Islet precursor cell (in vitro differentiated cells): ENCODE measurements at regions not wholly inside any gene's neighbourhood (a gene's known extent, or its start where the extent isn't known, plus 50 kb on each side); places are given as distances from the start of the nearest gene placed in this dataset.
"Not testable (repeated sequence)": the region's sequence is repeated elsewhere in the genome, so short reads cannot be mapped to it uniquely, and the experiment has no call there.

Experiments used
- DNase-seq: peaks from one replicate; pipeline ENCODE4 v3.0.0-alpha.2; 2018

DNA sequence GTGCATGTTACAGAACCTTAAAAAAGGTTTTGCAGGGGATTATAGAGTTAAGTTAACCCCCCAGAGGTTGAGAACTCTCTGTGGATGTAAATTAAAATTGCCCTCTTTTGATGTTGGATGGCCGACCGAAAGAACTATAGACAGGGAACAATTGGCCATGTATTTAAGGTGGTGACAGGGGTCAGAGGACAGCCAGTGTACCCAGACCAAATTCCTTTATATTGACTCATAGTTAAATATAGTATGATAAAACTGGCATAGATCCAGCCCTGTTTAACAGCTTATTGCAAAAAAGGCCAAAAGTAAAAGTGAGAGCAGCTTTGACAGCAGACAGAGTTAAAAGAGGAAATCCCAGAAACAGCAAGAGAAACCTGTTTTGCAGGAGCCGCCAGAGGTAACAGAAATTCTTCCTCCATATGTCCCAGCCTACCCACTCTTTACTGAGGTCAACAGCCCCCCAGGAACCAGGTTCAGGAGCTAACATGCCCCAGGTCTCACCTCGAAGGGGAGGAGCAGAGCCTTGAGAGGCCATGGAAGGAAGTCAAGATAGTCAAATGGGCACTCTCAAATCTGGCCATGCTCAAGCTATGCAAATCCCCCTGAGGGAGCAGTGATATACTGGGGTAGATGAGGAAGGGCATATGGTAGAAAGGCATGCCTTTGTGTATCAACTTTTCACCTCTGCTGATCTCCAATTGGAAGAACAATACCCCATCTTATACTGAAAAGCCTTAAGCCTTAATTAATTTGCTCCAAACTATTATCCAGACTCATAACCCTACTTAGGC is 156.4 kb upstream of the COX7C start:
- DNase-seq, result no peak

DNA sequence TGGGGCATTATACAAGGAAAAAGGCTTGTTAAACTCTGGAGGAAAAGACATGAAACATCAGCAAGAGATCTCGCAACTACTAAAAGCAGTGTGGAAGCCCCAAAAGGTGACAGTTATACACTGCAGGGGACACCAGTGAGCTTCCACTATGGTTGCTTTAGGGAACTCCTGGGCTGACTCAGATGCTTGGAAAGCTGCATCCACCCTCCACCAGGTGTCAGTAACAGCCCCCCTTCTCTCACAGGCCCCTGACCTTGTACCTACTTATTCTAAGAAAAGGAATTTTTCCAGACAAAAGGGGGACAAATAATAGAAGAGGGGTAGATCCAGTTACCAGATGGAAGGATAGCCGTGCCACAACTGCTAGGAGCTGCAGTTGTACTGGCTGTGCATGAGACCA is 154.4 kb upstream of the COX7C start:
- no peak for DNase-seq

DNA sequence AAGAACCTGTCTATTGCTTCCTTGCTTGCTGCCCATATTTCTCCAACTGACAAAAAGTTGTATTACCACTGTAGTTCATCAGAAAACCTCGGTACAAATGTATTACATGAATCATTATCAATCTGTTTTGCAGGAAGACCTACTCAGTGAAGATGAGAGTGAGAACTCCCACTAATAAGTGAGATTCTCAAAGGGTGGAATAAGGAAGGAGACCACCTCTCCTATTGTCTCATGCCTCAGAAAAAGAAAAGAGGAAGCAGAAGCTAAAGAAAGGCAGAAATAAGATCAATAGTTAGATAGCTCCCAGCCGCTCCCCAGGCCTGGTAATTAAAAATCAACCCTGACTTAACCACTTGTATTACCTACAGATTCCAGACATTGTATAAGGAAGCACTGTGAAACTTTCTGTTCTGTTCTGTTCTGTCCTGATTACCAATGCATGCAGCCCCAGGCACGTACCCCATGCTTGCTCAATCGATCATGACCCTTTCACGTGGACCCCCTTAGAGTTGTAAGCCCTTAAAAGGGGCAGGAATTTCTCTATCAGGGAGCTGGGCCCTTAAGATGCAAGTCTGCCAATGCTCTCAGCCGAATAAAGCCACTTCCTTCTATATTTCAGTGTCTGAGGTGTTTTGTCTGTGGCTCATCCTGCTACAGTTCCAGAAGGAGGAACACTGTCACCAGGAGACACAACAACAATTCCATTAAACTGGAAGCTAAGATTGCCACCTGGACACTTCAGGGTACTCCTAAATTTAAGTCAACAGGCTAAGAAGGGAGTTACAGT is 152.5 kb upstream of the COX7C start:
- no peak for DNase-seq

DNA sequence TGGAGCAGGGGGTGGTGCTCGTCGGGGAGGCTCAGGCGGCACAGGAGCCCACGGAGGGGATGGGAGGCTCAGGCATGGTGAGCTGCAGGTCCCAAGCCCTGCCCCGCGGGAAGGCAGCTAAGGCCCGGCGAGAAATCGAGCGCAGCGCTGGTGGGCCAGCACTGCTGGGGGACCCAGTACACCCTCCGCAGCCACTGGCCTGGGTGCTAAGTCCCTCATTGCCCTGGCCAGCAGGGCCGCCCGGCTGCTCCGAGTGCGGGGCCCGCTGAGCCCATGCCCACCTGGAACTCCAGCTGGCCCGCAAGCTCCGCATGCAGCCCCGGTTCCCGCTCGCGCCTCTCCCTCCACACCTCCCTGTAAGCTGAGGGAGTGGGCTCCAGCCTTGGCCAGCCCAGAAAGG is 151.0 kb upstream of the COX7C start:
- not testable (repeated sequence) for DNase-seq

DNA sequence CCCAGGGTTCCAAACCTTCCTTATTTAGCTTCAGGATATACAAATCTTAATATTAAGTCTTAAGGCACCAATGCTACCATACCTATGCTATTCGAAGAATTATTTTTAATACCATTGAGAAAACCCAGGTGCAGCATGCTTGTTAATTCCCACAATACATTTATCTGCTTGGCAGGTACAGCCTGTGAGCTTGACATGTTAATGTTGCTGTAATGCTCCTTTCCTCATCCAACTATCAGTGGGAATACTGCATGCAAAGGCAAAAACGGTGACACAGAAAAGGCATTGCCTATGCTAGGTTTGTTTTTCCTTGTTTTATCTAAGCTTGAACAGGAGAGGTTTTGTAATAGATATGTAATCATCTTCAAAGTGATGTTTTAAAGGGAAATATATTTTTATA is 135.7 kb upstream of the COX7C start:
- no peak for DNase-seq

DNA sequence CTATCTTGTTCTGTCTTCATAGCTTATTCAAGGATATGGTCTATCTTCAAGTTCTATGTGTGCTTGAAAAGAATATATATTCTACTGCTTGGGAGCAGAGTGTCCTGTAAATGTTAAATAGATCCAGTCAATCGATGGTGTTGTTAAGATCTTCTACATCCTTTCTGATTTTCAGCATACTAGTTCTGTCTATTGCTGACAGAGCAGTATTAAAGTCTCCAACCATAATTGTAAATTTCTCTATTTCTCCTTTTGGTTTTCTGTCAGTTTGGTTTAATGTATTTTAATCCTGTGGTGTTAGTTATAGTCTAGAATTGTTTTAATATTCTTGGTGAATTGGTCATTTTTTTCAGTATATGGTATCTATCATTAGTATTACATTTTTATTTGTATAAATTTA is 124.0 kb upstream of the COX7C start:
- no peak for DNase-seq

DNA sequence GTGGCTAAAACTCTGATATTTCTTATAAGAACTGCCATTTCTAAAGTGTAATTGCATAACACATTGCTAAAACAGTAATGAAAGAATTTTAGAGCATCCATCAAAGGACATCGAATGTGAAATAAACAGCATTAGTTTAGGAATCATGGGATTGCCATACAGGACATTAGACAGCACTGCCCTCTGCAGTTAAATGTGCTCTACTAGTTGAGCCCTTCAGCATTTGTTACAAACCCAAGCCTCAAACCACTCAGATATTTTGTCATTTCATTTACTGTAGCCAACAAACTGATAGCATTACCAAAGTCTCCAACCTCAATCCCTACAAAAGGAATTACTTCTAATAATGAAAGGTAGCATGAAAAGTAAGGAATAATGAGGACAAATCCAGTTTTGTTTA is 116.8 kb upstream of the COX7C start:
- no peak for DNase-seq

DNA sequence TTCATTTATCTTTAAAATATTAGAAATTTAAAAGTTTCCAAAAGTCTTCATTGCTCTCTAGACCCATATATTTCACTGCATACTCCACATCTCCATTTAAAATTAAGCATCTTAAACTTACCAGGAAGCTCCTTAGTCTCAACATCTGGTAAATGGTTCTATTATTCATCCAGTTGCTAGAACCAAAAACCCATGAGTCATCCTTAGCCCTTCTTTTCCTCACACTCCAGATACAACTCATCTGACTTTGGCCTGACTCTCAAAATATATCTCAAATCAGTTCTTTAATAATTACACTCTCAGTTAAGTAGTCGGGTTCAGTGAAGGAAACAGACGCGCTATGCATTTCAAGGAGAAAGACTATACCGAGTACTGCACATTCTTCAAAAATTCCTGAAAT is 110.2 kb upstream of the COX7C start:
- DNase-seq, result no peak

DNA sequence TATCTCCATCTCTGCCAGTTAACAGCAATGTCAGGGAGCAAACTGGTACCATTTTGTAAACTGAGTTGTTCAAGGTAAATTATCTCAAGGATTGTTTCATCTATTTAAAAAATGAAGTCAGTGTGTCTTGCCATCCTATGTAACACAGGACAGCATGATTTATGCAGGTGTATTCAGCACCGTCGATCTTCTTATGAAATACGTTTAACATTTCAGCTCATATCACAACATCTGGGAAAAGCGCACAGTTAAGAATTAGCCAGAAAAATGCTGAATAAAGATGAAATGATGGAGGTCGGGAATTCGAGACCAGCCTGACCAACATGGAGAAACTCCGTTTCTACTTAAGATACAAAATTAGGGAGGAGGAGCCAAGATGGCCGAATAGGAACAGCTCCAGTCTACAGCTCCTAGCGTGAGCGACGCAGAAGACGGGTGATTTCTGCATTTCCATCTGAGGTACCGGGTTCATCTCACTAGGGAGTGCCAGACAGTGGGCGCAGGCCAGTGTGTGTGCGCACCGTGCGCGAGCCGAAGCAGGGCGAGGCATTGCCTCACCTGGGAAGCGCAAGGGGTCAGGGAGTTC is 107.3 kb upstream of the COX7C start:
- DNase-seq, result not testable (repeated sequence)

DNA sequence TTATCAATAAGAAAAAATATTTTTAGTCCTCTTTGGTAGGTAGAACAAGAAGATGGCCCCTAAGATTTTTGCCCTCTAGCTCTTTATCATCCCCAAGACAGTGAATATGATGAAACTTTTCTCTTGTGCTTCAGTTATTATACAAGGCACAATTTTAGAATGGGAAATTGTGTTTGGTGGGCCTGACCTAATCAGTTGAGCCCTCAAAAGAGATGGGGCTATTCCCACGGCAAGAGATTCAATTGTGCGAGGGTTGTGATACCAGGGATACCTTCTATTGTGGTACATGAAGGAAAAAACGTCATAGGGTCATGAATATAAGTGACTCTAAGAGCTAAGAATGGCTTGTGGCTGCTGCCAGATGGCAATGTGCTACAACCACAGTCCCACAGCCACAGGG is 94.0 kb upstream of the COX7C start:
- no peak for DNase-seq

DNA sequence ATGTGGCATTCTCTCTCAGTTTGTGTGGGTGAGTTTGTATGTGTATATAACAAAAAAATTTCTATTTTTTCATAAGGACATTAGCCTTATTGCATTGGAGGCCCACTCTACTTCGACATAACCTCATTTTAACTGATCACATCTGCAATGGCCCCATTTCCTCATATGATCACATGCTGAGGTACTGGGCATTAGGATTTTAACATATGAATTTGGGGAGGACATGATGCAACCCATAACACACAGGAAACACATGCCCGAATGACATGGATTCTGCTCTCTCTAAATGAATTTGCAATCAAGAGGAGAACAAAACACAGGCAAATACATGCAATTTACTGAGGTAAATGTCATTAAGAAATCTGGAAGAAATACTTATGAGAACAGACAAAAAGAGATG is 92.1 kb upstream of the COX7C start:
- no peak for DNase-seq

DNA sequence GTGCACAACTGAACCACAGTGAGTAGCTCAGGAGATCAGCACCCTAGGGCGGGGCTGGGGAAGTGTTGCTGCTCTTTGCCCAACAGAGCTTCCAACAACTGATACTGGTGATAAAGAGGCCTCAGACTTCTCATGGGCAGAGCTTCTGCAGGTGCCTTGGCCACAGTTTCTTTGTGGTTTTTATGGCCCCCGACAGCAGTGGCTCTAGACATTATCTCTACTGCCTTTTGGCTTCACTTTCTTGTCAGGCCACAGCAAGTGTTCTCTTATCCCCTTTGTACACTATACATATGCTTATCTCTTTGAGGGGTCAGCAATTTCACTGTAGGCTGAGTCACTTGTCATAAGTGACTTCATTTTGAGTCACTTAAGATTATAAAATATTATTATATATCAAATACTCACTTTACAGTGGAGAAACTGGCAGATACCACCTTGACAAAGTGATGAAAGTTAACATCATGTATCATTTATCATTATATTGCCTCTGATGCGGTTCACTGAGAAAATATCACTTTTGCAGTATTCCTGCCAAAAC is 90.9 kb upstream of the COX7C start:
- no peak for DNase-seq

DNA sequence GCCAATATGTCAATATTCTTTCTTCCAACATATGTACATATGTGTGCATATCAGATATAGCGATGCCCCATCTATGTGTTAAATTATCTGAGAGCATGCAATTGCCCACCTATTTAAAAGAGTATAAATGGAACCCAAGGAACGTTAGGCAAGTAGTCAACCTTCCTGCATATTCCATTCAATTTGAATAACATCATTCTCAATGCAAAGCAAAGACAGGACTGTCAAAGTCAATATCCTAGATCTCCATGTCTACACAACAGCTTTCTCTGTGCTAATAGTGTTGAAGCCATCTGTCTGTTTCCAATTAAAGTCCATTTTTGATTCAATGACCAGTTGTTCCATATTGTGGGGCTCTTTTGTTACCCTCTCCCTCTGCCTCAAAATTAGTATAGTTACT is 85.3 kb upstream of the COX7C start:
- DNase-seq, result no peak

DNA sequence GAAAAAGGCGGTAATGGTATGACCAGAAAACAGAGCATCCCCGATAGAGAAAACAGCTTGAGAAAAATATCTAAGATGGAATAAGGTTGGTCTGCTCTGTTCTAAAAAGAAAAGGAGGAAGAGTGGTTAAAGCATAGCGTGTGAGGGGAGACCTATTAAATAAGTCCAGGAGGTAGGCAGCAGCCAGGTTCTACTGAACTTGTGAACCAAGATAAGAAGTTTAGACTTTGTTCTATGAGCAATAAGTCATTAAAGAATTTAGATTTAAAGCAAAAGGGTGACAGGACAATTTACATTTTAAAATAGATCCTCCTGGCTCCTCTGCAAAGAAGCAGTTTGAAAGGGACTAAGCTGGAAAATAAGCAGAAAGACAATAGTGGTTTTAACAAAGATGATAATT is 81.3 kb upstream of the COX7C start:
- no peak for DNase-seq

DNA sequence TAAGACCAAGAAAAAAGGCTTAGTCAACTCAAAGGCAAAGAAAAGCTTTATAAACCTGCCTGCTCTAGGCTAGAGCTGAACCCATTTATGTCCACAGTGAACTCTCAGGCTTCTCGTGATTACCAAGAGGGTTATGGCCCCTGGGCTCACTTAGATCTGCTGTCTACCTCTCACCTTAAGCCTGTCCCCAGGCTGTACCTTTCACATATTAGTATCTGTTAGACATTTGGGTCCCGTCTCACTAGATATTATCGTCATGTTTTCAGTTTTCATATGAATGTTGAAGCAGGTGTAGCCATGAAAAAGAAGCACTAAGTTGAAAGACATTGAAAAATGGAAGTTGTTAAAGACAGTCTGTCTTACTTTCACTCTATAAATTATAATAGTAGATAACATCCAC is 75.2 kb upstream of the COX7C start:
- no peak for DNase-seq

DNA sequence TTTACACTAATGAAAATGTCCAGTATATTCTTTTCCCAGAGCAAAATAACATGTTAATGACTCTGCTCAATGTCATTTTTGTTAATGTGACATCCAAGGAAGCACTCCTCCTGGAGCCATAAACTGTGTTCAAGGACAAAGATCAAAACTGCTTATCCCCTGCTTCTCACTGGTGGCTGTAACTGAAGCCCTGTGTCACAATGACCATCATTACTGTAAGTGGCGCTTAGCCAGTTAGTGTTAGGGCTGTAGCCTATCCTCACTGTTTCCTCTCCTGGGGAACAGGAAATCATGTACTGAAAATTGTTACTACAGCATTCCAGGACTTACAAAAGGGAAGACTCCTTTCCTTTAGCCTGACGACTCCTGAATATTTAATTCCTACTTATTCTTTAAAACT is 71.7 kb upstream of the COX7C start:
- DNase-seq, result no peak

DNA sequence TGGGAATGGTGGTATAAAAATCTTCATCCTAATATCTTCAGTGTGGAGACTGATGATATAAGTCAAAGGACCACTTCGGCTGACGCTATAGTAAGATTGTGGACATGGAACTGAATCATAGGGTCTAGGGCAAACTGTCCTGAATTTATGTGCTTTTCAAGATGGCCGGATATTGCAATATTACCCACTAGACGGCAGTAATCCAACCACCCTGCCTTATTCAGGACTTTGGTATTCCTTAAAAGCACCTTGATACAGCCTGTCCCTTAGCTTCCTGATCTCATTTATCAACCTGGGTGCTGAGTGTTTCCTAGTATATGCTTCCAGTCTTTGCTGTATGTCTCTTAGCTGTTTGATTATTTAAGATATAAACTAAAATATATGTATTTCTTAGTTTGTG is 71.2 kb upstream of the COX7C start:
- DNase-seq, result no peak

DNA sequence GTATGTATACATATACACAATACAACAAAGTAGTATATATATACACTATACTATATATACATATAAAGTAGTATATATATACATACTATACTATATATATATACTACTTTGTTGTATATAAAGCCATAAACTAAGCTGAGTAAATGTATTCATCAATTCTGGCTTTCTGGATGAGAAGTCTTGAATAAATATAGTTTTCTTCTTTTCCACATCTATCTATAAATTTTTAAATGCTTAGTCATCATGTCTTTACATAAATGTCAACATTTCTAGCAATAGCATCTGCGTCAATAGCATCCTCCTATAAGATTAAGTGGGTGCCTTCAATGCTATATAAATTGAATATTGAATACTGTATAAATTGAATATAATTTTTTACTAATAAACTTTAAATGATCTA is 63.1 kb upstream of the COX7C start:
- no peak for DNase-seq

DNA sequence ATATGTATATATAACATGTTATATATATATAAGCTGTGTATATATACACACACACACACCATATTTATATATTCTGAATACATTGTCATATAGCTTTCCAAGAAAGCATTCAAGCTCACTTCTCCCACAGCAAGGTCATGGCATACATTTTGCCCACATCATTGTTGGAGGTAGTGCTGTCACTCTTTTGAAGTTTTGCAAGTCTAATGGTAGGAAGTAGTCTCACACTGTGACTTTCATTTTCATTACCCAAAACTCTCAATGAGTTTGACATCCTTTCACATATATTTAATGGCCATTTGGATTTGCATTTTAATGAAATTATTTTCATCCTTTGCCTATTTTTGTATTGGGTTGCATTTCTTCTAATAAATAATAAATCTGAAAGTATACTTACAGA is 59.8 kb upstream of the COX7C start:
- DNase-seq, result no peak

DNA sequence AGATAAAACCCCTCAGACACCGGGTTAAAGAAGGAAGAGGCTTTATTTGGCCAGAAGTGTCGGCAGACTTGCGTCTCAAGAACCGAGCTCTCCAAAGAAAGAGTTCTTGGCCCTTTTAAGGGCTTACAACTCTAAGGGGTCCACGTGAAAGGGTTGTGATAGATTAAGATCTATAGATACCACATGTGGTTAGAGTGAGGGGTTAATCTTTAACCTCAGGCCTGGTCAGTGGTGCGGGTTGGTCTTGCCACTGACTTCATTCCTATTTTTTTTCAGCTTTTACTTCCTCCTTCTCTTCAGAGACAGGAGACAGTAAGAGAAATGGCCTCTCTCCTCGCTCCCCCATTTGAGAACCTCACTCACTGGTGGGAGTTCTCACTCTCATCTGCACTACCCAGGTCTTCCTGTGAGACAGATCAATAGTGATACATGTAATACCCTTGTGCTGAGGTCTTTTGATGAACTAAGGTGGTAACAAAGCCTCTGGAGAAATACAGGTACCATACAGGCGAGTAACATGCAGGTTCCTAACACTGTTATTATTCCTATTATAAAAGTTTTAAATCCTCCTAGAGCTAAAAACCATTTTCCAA is 52.4 kb upstream of the COX7C start:
- no peak for DNase-seq

DNA sequence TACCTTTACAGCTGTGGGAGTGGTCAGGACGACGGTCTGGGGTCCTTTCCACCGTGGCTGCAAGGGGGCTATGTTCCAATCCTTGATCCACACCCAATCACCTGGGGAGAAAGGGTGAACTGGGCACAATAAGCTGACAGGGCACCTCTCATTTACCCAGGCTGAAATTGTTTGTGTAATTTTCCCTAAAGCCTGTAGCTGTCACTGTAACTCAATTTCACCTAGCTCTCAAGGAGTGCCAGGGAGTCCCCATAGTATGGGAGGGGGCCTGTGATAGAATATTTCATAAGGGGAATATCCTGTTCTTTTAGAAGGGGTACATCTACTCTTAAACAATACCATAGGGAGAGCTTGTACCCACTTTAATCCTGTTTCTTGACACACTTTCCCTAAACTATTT is 51.7 kb upstream of the COX7C start:
- DNase-seq, result not testable (repeated sequence)
